DOHH2 (cell line): ENCODE measurements at regions not wholly inside any gene's neighbourhood (a gene's known extent, or its start where the extent isn't known, plus 50 kb on each side); places are given as distances from the start of the nearest gene placed in this dataset.

ENCODE experiments used
- H3F3A ChIP-seq: fragments of 200-600 bp; sonication (generic), shearing (Covaris generic); 2 replicates; pipeline ENCODE4 v1.6.0; 2016; ENCODE audit warnings: antibody characterized with exemption, mild to moderate bottlenecking; ENCODE audit not compliant: control insufficient read depth, insufficient read depth
- H3K27ac ChIP-seq: fragments of 200-600 bp; sonication (generic); 2 replicates; pipeline ENCODE4 v1.5.1; 2014; ENCODE audit warnings: low read depth, mild to moderate bottlenecking, low read length, moderate library complexity
- H3K27me3 ChIP-seq: fragments of 200-600 bp; sonication (generic); 2 replicates; pipeline ENCODE4 v1.6.1; 2014; ENCODE audit warnings: mild to moderate bottlenecking, low read length, mixed read lengths; ENCODE audit not compliant: control insufficient read depth
- H3K36me3 ChIP-seq: fragments of 200-600 bp; sonication (generic); 2 replicates; pipeline ENCODE4 v1.6.1; 2014; ENCODE audit warnings: mild to moderate bottlenecking, low read length, moderate library complexity, mixed read lengths; ENCODE audit not compliant: control insufficient read depth
- H3K4me1 ChIP-seq: fragments of 200-600 bp; sonication (generic); 2 replicates; pipeline ENCODE4 v1.6.1; 2014; ENCODE audit warnings: mild to moderate bottlenecking, low read length, mixed read lengths; ENCODE audit not compliant: control insufficient read depth
- H3K4me2 ChIP-seq: fragments of 200-600 bp; sonication (generic); 2 replicates; pipeline ENCODE4 v1.6.0; 2014; ENCODE audit warnings: mild to moderate bottlenecking, low read length, moderate library complexity
- H3K4me3 ChIP-seq: fragments of 200-600 bp; sonication (generic); 2 replicates; pipeline ENCODE4 v1.5.1; 2014; ENCODE audit warnings: mild to moderate bottlenecking, low read length, mixed read lengths
- H3K79me2 ChIP-seq: fragments of 200-600 bp; sonication (generic); 2 replicates; pipeline ENCODE4 v1.6.1; 2014; ENCODE audit warnings: mild to moderate bottlenecking, low read length, mixed read lengths; ENCODE audit not compliant: control insufficient read depth
- H3K9me2 ChIP-seq: fragments of 200-600 bp; sonication (generic); replicated peaks from 2 replicates; pipeline ENCODE4 v1.6.1; 2014; ENCODE audit warnings: mild to moderate bottlenecking, low read length, mixed read lengths; ENCODE audit not compliant: control insufficient read depth
- H3K9me3 ChIP-seq: fragments of 200-600 bp; sonication (generic); 2 replicates; pipeline ENCODE4 v1.6.1; 2014; ENCODE audit warnings: antibody characterized with exemption, low read length, mixed read lengths; ENCODE audit not compliant: control insufficient read depth, insufficient read depth
- H4K20me1 ChIP-seq: fragments of 200-600 bp; sonication (generic); 2 replicates; pipeline ENCODE4 v1.6.0; 2014; ENCODE audit warnings: low read depth, mild to moderate bottlenecking, antibody characterized with exemption, low read length, moderate library complexity; ENCODE audit not compliant: control insufficient read depth, insufficient read depth
- CTCF ChIP-seq: fragments of 200-600 bp; sonication (generic); IDR thresholded peaks from one replicate; pipeline ENCODE4 v1.5.1; 2014; ENCODE audit warnings: antibody characterized with exemption, mild to moderate bottlenecking, low read depth, low read length; ENCODE audit not compliant: poor library complexity, severe bottlenecking
- EZH2phosphoT487 ChIP-seq: fragments of 200-600 bp; sonication (generic); IDR thresholded peaks from 2 replicates; pipeline ENCODE4 v1.6.1; 2017; ENCODE audit warnings: borderline replicate concordance, mild to moderate bottlenecking, antibody characterized with exemption, low read length, moderate library complexity, mixed read lengths

GRCh38 chr1:224505454-224506093 lies 71.0 kb upstream of the WDR26 start:
- Histone ChIP-seq H3K4me1 (peaks cover 38% of the 10 kb centered on the region), H3K4me2 (no peak overlapping the region)

GRCh38 chr1:224506141-224506814 lies 71.7 kb upstream of the WDR26 start:
- Histone ChIP-seq H3K4me1 (peaks cover 42% of the 10 kb centered on the region), H3K27ac (no peak overlapping the region), H3K79me2 (no peaks in the 10 kb centered on the region), H3K9me3 (no peaks in the 10 kb centered on the region), H3K4me3 (no peak overlapping the region), H3K36me3 (no peaks in the 10 kb centered on the region), H3K27me3 (no peaks in the 10 kb centered on the region), H3K9me2 (no peaks in the 10 kb centered on the region), H4K20me1 (no peaks in the 10 kb centered on the region), H3K4me2 (no peak overlapping the region), H3F3A (peaks cover 10% of the 10 kb centered on the region; the same call in 1 of the 2 replicates)
- TF ChIP-seq CTCF (no peak), EZH2phosphoT487 (no peak)

More at GRCh38 chr1:224505454-224506093, 71.0 kb upstream of the WDR26 start:
- Histone ChIP-seq H3K27me3 (no peaks in the 10 kb centered on the region), H3K27ac (no peak overlapping the region), H3K9me2 (no peaks in the 10 kb centered on the region), H3K9me3 (no peaks in the 10 kb centered on the region), H4K20me1 (no peaks in the 10 kb centered on the region), H3K79me2 (no peaks in the 10 kb centered on the region), H3K4me3 (no peak overlapping the region), H3K36me3 (no peaks in the 10 kb centered on the region), H3F3A (peaks cover 10% of the 10 kb centered on the region; the same call in 1 of the 2 replicates)
- no peak for TF ChIP-seq EZH2phosphoT487
- TF ChIP-seq CTCF: no peak

GRCh38 chr1:224507771-224508523 lies 73.3 kb upstream of the WDR26 start:
- H3K79me2 ChIP-seq: no peaks in the 10 kb centered on the region
- no peaks in the 10 kb centered on the region for H3K9me2 ChIP-seq
- H3F3A ChIP-seq: peaks cover 10% of the 10 kb centered on the region; the same call in 1 of the 2 replicates
- no peaks in the 10 kb centered on the region for H3K27me3 ChIP-seq
- H3K4me1 ChIP-seq: peaks cover 38% of the 10 kb centered on the region
- H3K9me3 ChIP-seq: no peaks in the 10 kb centered on the region
- no peak overlapping the region for H3K4me3 ChIP-seq
- no peak for TF ChIP-seq CTCF
- no peak for TF ChIP-seq EZH2phosphoT487
- H3K4me2 ChIP-seq: no peak overlapping the region
- no peak overlapping the region for H3K27ac ChIP-seq
- no peaks in the 10 kb centered on the region for H4K20me1 ChIP-seq
- H3K36me3 ChIP-seq: no peaks in the 10 kb centered on the region
